CD4-positive, alpha-beta T cell (primary cell): ENCODE measurements at regions not wholly inside any gene's neighbourhood (a gene's known extent, or its start where the extent isn't known, plus 50 kb on each side); places are given as distances from the start of the nearest gene placed in this dataset.

Source experiments
- ATAC-seq: fragments of 200-7000 bp; cut with Tn5 transposase; one replicate; pipeline ENCODE4 v1.10.0; 2022; ENCODE audit warnings: mild to moderate bottlenecking; ENCODE audit not compliant: poor library complexity
- CTCF ChIA-PET: fragments of 350-600 bp; sonication (Branson Sonifier 250); formaldehyde crosslinking; loops from one replicate; lab custom pipeline; 2021; ENCODE audit warnings: antibody characterized with exemption, inconsistent platforms; lab: Charles Lee
- POLR2A ChIA-PET: fragments of 350-600 bp; sonication (Branson Sonifier 250); formaldehyde crosslinking; loops from one replicate; lab custom pipeline; 2021; ENCODE audit warnings: antibody characterized with exemption, inconsistent platforms; lab: Charles Lee
- DNase-seq, 14 experiments: peaks; one replicate each; pipeline ENCODE4 v3.0.0-alpha.2; 2013 to 2020; ENCODE audit warnings: mixed read lengths in 2 of 14
- H3K27ac ChIP-seq, 2 donors: one replicate each; pipeline versions ENCODE4 v1.5.1 to v1.7.0; 2013; ENCODE audit warnings: low read length in 2 of 2, low read depth in 1 of 2, mild to moderate bottlenecking in 1 of 2
- H3K27me3 ChIP-seq, 2 experiments: 1 replicate in 1 of 2; 2 replicates in 1 of 2; pipeline versions ENCODE4 v1.6.1 to v1.7.0; 2013; ENCODE audit warnings: low read length in 2 of 2, control low read depth in 1 of 2, mild to moderate bottlenecking in 1 of 2, moderate library complexity in 1 of 2; ENCODE audit not compliant: insufficient read depth in 2 of 2, control insufficient read depth in 1 of 2
- H3K36me3 ChIP-seq: one replicate; pipeline ENCODE4 v1.6.1; 2013; ENCODE audit warnings: low read length, control low read depth; ENCODE audit not compliant: insufficient read depth
- H3K4me1 ChIP-seq: one replicate; pipeline ENCODE4 v1.6.1; 2013; ENCODE audit warnings: low read length, control low read depth; ENCODE audit not compliant: insufficient read depth
- H3K4me3 ChIP-seq: one replicate; pipeline ENCODE4 v1.5.1; 2013; ENCODE audit warnings: mild to moderate bottlenecking, low read length, moderate library complexity
- H3K9me3 ChIP-seq, 2 experiments: 1 replicate in 1 of 2; 2 replicates in 1 of 2; pipeline versions ENCODE4 v1.6.1 to v1.7.0; 2013; ENCODE audit warnings: low read length in 2 of 2, mild to moderate bottlenecking in 2 of 2, control low read depth in 1 of 2, moderate library complexity in 1 of 2; ENCODE audit not compliant: control insufficient read depth in 1 of 2, insufficient read depth in 1 of 2
- H3K27ac Mint-ChIP-seq: one replicate; pipeline ENCODE4 v1.8.0; 2020; ENCODE audit warnings: mixed read lengths
- H3K27me3 Mint-ChIP-seq: one replicate; pipeline ENCODE4 v1.8.0; 2021; ENCODE audit warnings: mixed read lengths
- H3K36me3 Mint-ChIP-seq: one replicate; pipeline ENCODE4 v1.8.0; 2021; ENCODE audit warnings: low read depth, mixed read lengths
- H3K4me1 Mint-ChIP-seq: one replicate; pipeline ENCODE4 v1.8.0; 2021; ENCODE audit warnings: low read depth, mixed read lengths
- H3K4me3 Mint-ChIP-seq: one replicate; pipeline ENCODE4 v1.8.0; 2020; ENCODE audit warnings: mild to moderate bottlenecking, mixed read lengths
- H3K9me3 Mint-ChIP-seq: one replicate; pipeline ENCODE4 v1.8.0; 2020; ENCODE audit warnings: mixed read lengths
- CTCF ChIP-seq: fragments of 200-600 bp; IDR thresholded peaks from one replicate; pipeline ENCODE4 v1.8.0; 2022; ENCODE audit warnings: antibody characterized with exemption, mild to moderate bottlenecking
- intact Hi-C, 2 experiments: fragments of 100-400 bp; cut with DNase I in 1 of 2; cut with micrococcal nuclease in 1 of 2; formaldehyde crosslinking; loops; one replicate each; pipeline versions ENCODE4 v1.15.1 to v1.9.0; 2023 to 2025; cut with DNase I, micrococcal nuclease

GRCh38 chr6:4719491-4719890 is 56.7 kb upstream of the CDYL start:
- Histone ChIP-seq H3K9me3 (no peaks in the 10 kb centered on the region), H3K4me3 (no peak overlapping the region), H3K4me1 (no peaks in the 10 kb centered on the region), H3K36me3 (no peaks in the 10 kb centered on the region), H3K27ac (no peak overlapping the region), H3K27me3 (peaks cover 0 to 4% of the 10 kb centered on the region in 2 experiments)
- Mint-ChIP-seq H3K9me3 (no peaks in the 10 kb centered on the region), H3K27ac (no peak overlapping the region), H3K27me3 (peaks cover 15% of the 10 kb centered on the region), H3K4me3 (no peak overlapping the region), H3K4me1 (no peaks in the 10 kb centered on the region), H3K36me3 (no peaks in the 10 kb centered on the region)
- CTCF ChIA-PET = no interaction called here
- TF ChIP-seq CTCF = no peak
- ATAC-seq = no peak
- POLR2A ChIA-PET = interaction anchor here (0.6 kb wide), 1 partner anchor 948 kb away, joined by 3 read pairs; no protein-coding TSS in a partner anchor
- no peak for DNase-seq
- intact Hi-C loops = no loop called here

DNA sequence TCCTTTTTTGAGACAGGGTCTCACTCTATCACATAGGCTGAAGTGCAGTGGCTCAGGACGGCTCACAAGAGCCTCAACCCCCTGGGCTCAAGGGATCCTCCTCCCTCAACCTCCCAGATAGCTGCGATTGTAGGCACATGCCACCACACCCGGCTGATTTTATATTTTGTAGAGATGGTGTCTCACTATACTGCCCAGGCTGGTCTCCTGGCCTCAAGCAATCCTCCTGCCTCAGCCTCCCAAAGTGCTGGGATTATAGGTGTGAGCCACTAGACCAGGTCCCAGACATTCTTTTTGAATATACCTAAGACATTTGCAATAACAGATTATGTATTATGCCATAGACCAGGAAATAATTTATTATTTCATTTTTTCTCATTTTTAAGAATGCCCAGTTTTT is 58.3 kb upstream of the CDYL start:
- Histone ChIP-seq H3K4me3 (no peak overlapping the region), H3K4me1 (no peaks in the 10 kb centered on the region), H3K36me3 (no peaks in the 10 kb centered on the region), H3K9me3 (no peaks in the 10 kb centered on the region), H3K27me3 (no peaks in the 10 kb centered on the region), H3K27ac (no peak overlapping the region)
- intact Hi-C loops = no loop called here
- H3K4me3 Mint-ChIP-seq = no peak overlapping the region
- CTCF ChIA-PET = no interaction called here
- peaks cover 7% of the 10 kb centered on the region for H3K27me3 Mint-ChIP-seq
- H3K27ac Mint-ChIP-seq = no peak overlapping the region
- H3K4me1 Mint-ChIP-seq = no peaks in the 10 kb centered on the region
- POLR2A ChIA-PET = no interaction called here
- H3K36me3 Mint-ChIP-seq = no peaks in the 10 kb centered on the region
- ATAC-seq (no peak), DNase-seq (no peak)
- H3K9me3 Mint-ChIP-seq = no peaks in the 10 kb centered on the region
- TF ChIP-seq CTCF = no peak

DNA sequence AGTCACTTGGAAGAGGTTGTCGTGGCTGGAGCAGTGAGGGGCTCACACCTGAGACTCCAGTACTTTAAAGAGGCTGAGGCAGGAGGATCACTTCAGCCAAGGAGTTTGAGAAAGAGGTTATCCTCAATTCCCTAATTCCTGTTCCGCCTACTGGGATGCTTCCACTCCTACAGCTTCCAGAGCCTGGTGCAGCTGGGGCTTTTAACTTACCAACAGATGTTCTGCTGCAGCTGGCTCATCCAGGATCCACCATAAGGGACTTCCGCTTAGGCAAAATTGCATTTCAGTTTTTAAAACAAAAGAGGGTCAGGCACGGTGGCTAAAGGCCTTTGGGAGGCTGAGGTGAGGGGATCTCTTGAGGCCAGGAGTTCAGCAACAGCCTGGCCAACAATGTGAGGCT is 59.1 kb upstream of the CDYL start:
- CTCF ChIA-PET = interaction anchor here (0.6 to 0.8 kb wide), 2 partner anchors 16 to 88 kb away, joined by 3 read pairs; no protein-coding TSS in a partner anchor

More for the DNA sequence above, 59.1 kb upstream of the CDYL start:
- POLR2A ChIA-PET = no interaction called here
- no peak overlapping the region for H3K4me3 Mint-ChIP-seq
- H3K36me3 Mint-ChIP-seq = no peaks in the 10 kb centered on the region
- no peak overlapping the region for H3K27ac ChIP-seq
- H3K9me3 Mint-ChIP-seq = no peaks in the 10 kb centered on the region
- no peaks in the 10 kb centered on the region for H3K27me3 ChIP-seq
- peaks cover 7% of the 10 kb centered on the region for H3K27me3 Mint-ChIP-seq
- ATAC-seq (no peak), DNase-seq (no peak)
- H3K36me3 ChIP-seq = no peaks in the 10 kb centered on the region
- H3K4me3 ChIP-seq = no peak overlapping the region
- H3K27ac Mint-ChIP-seq = no peak overlapping the region
- intact Hi-C loops = no loop called here
- H3K9me3 ChIP-seq = no peaks in the 10 kb centered on the region
- H3K4me1 ChIP-seq = no peaks in the 10 kb centered on the region
- no peak for TF ChIP-seq CTCF
- no peaks in the 10 kb centered on the region for H3K4me1 Mint-ChIP-seq
